Right lobe of liver (tissue), 6 donors: ENCODE measurements at regions not wholly inside any gene's neighbourhood (a gene's known extent, or its start where the extent isn't known, plus 50 kb on each side); places are given as distances from the start of the nearest gene placed in this dataset.
A peak's percentile ranks its signal among the peaks of the same experiment; 100 is the strongest.

Experiments used
- ATAC-seq, 4 donors: fragments of 200-7000 bp; cut with Tn5 transposase; one replicate each; pipeline ENCODE4 v1.9.1; 2020; ENCODE audit warnings: mild to moderate bottlenecking in 4 of 4, moderate library complexity in 4 of 4
- DNase-seq, 3 donors: peaks; one replicate each; pipeline ENCODE4 v3.0.0-alpha.2; 2020
- H3K27ac ChIP-seq, 3 donors: fragments of 200-600 bp; one replicate each; pipeline ENCODE4 v1.8.0; 2022
- H3K27me3 ChIP-seq, 2 donors: fragments of 200-600 bp; one replicate each; pipeline ENCODE4 v1.8.0; 2022
- H3K36me3 ChIP-seq, 4 donors: fragments of 200-600 bp; sonication (generic) in 1 of 4; one replicate each; pipeline versions ENCODE4 v1.5.1 to v1.8.0; 2017 to 2022; ENCODE audit warnings: control low read depth in 1 of 4
- H3K4me1 ChIP-seq, 4 donors: fragments of 200-600 bp; sonication (generic) in 1 of 4; one replicate each; pipeline versions ENCODE4 v1.5.1 to v1.8.0; 2017 to 2022; ENCODE audit warnings: control low read depth in 1 of 4
- H3K4me3 ChIP-seq, 3 donors: fragments of 200-600 bp; one replicate each; pipeline ENCODE4 v1.8.0; 2022
- H3K9me3 ChIP-seq, 4 donors: fragments of 200-600 bp; sonication (generic) in 1 of 4; one replicate each; pipeline versions ENCODE4 v1.5.1 to v1.8.0; 2017 to 2022; ENCODE audit warnings: control low read depth in 1 of 4
- POLR2A ChIP-seq: fragments of 450-650 bp; IDR thresholded peaks from one replicate; pipeline ENCODE4 v1.6.1; 2017; ENCODE audit warnings: antibody characterized with exemption, mild to moderate bottlenecking
- WGBS: methylation state at CpG from one replicate; pipeline ENCODE4 v1.1.6; 2018; ENCODE audit warnings: low coverage, low lambda C conversion rate; ENCODE audit not compliant: insufficient coverage; ENCODE audit errors: missing lambda C conversion rate; 5-methylcytosine and 5-hydroxymethylcytosine counted together
- intact Hi-C, 2 donors: fragments of 100-400 bp; cut with DNase I; formaldehyde crosslinking; loops; one replicate each; pipeline versions ENCODE4 v1.11.2 to v1.14.1; 2022
- TF ChIP-seq, protein P1 (sequence below), 4 donors: fragments of 200-600 bp in 3 of 4; fragments of 450-650 bp in 1 of 4; IDR thresholded peaks; one replicate each; pipeline versions ENCODE4 v1.5.1 to v1.8.0; 2016 to 2022; ENCODE audit warnings: antibody characterized with exemption in 4 of 4, mild to moderate bottlenecking in 2 of 4
- donor health status: DM: no; HTN: yes; CAD: no.
- donor health status: DM: no; HTN: no; CAD: no.
- donor health status: DM: no; HTN: no; CAD: no.
- donor health status: DM: no; HTN: yes; CAD: no.
- donor health status: DM: no; HTN: yes; CAD: no.

DNA sequence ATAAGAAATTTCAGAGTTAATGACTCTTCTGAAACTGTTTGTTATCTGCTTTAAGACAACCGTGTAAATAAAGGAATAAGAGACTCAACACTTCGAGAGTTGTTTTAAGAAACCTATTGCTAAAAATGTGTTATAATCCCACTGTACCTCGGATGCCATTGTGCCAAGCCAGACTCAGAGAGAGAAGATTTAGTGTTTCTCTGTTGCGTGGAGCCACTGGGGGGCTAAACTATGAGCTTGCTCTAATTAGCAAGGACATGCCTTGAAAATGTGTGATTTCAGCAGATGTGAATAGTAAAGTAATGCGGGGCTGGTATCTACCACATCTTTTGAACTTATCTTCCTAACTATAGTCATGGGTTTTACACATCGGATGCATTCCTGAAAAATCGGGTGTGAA is 56.2 kb upstream of the TARBP1 start:
- no peak for ATAC-seq
- no peaks in the 10 kb centered on the region for H3K36me3 ChIP-seq
- no peak for DNase-seq
- TF ChIP-seq, protein P1, sequence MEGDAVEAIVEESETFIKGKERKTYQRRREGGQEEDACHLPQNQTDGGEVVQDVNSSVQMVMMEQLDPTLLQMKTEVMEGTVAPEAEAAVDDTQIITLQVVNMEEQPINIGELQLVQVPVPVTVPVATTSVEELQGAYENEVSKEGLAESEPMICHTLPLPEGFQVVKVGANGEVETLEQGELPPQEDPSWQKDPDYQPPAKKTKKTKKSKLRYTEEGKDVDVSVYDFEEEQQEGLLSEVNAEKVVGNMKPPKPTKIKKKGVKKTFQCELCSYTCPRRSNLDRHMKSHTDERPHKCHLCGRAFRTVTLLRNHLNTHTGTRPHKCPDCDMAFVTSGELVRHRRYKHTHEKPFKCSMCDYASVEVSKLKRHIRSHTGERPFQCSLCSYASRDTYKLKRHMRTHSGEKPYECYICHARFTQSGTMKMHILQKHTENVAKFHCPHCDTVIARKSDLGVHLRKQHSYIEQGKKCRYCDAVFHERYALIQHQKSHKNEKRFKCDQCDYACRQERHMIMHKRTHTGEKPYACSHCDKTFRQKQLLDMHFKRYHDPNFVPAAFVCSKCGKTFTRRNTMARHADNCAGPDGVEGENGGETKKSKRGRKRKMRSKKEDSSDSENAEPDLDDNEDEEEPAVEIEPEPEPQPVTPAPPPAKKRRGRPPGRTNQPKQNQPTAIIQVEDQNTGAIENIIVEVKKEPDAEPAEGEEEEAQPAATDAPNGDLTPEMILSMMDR (IDR thresholded peaks at IDR 0.05) = no peak
- TF ChIP-seq POLR2A = no peak
- no peak overlapping the region for H3K4me3 ChIP-seq
- H3K9me3 ChIP-seq = no peaks in the 10 kb centered on the region
- intact Hi-C loops = loop anchor here in 1 of 2 donors (10.0 kb wide), 1 partner anchor 440 kb away; no protein-coding TSS in a partner anchor
- WGBS = 87% methylated on average over 6 of the region's 7 CpGs
- H3K4me1 ChIP-seq = peaks cover 4 to 81% (median 51%) of the 10 kb centered on the region in 4 donors
- no peaks in the 10 kb centered on the region for H3K27me3 ChIP-seq
- H3K27ac ChIP-seq = peak overlapping the region; percentile 90 to 99 (median 98)

DNA sequence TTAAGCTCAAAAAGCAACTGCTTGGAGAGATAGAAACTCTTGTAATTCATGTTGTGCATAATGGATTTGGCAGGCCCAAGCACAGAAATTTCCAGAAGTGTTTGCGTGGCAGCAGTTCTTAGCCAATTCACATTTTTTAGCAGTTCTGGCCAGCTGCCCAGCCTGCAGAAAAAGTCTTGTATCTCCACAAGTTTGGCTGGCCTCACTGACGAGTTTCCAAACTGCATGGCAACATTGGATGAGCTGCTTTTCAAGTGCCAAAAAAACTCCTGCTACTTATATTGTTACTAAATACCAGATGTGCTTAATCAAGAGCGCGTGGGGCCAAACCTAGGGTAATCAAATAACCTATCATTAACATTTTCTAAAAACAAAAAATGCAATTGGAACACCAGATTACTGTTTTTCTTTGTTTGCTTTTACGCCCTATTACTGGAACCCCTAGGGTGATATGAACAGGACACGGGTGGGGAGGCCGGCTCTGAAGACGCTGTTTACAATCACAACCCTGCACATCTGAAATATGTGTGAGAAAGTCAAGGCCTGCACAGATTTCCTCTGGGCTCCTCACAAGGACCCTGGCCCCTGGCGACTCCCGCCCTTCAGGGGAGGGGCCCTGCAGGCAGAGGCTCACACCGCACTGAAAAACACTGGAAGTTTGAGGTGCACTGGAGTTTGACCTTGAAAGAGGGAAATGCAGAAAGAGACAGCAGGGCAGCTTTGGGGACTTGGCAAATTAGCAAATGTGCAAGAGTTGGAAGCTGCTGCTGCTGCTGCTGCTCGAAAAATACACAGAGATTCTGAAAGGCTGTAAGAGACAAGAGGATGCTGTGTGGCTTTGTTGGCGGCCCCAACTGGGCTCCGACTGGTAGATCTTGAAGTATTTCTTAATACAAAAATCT is 55.2 kb upstream of the TARBP1 start:
- peak overlapping the region; percentile 90 to 99 (median 98) for H3K27ac ChIP-seq
- peak; percentile 19 for TF ChIP-seq POLR2A
- TF ChIP-seq, protein P1 (IDR thresholded peaks at IDR 0.05) = no peak
- intact Hi-C loops = loop anchor here in 1 of 2 donors (10.0 kb wide), 1 partner anchor 441 kb away; no protein-coding TSS in a partner anchor
- no peaks in the 10 kb centered on the region for H3K36me3 ChIP-seq
- H3K4me3 ChIP-seq = no peak overlapping the region
- peaks cover 4 to 74% (median 47%) of the 10 kb centered on the region in 4 donors for H3K4me1 ChIP-seq
- no peaks in the 10 kb centered on the region for H3K9me3 ChIP-seq
- ATAC-seq = peak; percentile 12 to 49 (median 19)
- WGBS = 22% methylated on average over 14 of the region's 14 CpGs
- H3K27me3 ChIP-seq = no peaks in the 10 kb centered on the region
- DNase-seq = peak; percentile 92 to 99 (median 95)

DNA sequence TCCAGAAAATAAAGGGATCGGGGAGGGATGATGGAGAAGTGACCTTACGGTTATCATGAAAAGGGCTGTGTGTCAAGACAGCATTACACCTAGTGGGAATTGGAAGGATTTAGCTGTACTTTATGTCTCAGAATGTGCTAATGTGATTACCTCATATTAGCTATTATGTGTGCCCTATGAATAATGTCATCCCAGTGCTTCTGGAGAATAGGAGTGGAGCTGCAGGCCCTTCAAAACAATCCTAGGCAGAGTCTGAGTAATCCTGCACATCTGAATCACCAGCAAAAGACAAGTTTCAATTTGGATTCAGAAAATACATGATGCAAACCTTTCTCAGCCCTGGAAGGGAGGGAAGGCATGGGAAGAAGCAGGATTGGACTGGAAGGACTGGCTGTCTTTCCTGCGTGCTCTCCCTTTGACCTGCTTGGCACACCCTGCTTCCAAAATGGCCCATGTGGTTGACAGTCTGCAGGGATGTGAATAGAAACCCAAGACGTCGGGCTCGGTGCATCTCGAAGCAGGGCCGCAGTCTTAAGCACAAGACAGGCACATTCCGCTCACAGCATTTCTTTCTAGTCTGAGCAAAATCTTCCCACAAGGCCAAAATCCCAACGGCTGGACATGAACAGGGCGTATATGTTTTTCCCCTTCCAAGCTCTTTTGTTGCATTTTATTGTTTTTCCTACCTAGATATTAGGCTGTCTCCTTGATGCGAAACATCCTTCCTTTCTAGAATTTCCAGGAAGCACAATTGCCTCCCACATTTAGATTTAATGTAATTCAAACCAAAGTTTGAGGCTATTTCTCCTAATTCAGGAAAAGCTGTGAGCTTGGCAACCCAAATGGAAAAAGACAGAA is 54.3 kb upstream of the TARBP1 start:
- H3K9me3 ChIP-seq = no peaks in the 10 kb centered on the region
- no peak overlapping the region for H3K4me3 ChIP-seq
- WGBS = 74% methylated on average over 6 of the region's 12 CpGs
- no peaks in the 10 kb centered on the region for H3K27me3 ChIP-seq
- H3K36me3 ChIP-seq = no peaks in the 10 kb centered on the region
- TF ChIP-seq, protein P1 (IDR thresholded peaks at IDR 0.05) = no peak
- no peak for TF ChIP-seq POLR2A
- DNase-seq = no peak
- H3K4me1 ChIP-seq = peaks cover 4 to 65% (median 40%) of the 10 kb centered on the region in 4 donors
- intact Hi-C loops = loop anchor here in 1 of 2 donors (10.0 kb wide), 1 partner anchor 442 kb away; no protein-coding TSS in a partner anchor
- H3K27ac ChIP-seq = peak overlapping the region; percentile 90 to 99 (median 98)
- peak in 1 of 4 donors; percentile 8 for ATAC-seq

DNA sequence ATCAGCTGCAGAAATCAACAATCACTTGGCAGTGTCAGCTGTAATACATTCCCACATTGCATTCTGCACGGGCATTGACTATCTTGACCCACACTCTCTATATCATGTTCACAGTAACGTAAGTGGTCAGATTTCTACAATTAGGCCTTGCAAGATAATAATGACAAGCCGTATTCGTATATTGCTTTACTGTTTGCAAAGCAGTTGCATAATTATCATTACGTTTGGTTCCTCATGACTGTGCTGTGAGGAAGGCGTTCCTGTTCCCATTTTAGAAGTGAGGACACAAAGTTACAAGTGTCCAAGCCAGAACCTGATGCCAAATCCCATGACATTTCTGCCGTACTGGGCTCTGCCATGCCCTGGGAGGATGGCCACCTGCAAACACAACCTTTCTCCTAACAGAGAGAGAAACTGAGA is 53.5 kb upstream of the TARBP1 start:
- H3K4me3 ChIP-seq = no peak overlapping the region
- peak overlapping the region; percentile 90 to 99 (median 98) for H3K27ac ChIP-seq
- peaks cover 4 to 61% (median 38%) of the 10 kb centered on the region in 4 donors for H3K4me1 ChIP-seq
- no peaks in the 10 kb centered on the region for H3K36me3 ChIP-seq
- peak; percentile 59 to 91 (median 81) for DNase-seq
- ATAC-seq = peak; percentile 58 to 79 (median 67)
- no peaks in the 10 kb centered on the region for H3K27me3 ChIP-seq
- WGBS = 7% methylated on average over 7 of the region's 7 CpGs
- TF ChIP-seq, protein P1 (IDR thresholded peaks at IDR 0.05) = no peak
- peak; percentile 46 for TF ChIP-seq POLR2A
- intact Hi-C loops = loop anchor here in 1 of 2 donors (10.0 kb wide), 1 partner anchor 442 kb away; no protein-coding TSS in a partner anchor
- no peaks in the 10 kb centered on the region for H3K9me3 ChIP-seq
